Naive thymus-derived CD4-positive, alpha-beta T cell (primary cell): ENCODE measurements at regions not wholly inside any gene's neighbourhood (a gene's known extent, or its start where the extent isn't known, plus 50 kb on each side); places are given as distances from the start of the nearest gene placed in this dataset.

Experiments used
- ATAC-seq: fragments of 150-1000 bp; cut with Tn5 transposase; 2 replicates; pipeline ENCODE4 v1.10.0; 2021; ENCODE audit warnings: mild to moderate bottlenecking, moderate library complexity
- CTCF ChIA-PET: fragments of 350-600 bp; sonication (Branson Sonifier 250); formaldehyde crosslinking; loops from one replicate; lab custom pipeline; 2021; ENCODE audit warnings: antibody characterized with exemption; lab: Charles Lee
- POLR2A ChIA-PET: fragments of 350-600 bp; sonication (Branson Sonifier 250); formaldehyde crosslinking; loops from one replicate; lab custom pipeline; 2021; ENCODE audit warnings: antibody characterized with exemption, inconsistent platforms; lab: Charles Lee
- DNase-seq, 9 donors: peaks; one replicate each; pipeline versions ENCODE4 v3.0.0 to v3.0.0-alpha.2; 2020 to 2022; ENCODE audit warnings: mixed read lengths in 1 of 9
- H3K27ac ChIP-seq: one replicate; pipeline ENCODE4 v1.7.0; 2013; ENCODE audit warnings: mild to moderate bottlenecking, low read depth, low read length, moderate library complexity
- H3K27me3 ChIP-seq, 2 donors: one replicate each; pipeline ENCODE4 v1.7.0; 2013; ENCODE audit warnings: low read length in 2 of 2, mild to moderate bottlenecking in 2 of 2, moderate library complexity in 2 of 2; ENCODE audit not compliant: control insufficient read depth in 2 of 2, insufficient read depth in 2 of 2
- H3K36me3 ChIP-seq, 3 experiments: 1 replicate in 2 of 3; 2 replicates in 1 of 3; pipeline ENCODE4 v1.7.0; 2013; ENCODE audit warnings: low read length in 3 of 3, mild to moderate bottlenecking in 3 of 3, moderate library complexity in 1 of 3; ENCODE audit not compliant: insufficient read depth in 3 of 3, control insufficient read depth in 2 of 3
- H3K4me1 ChIP-seq, 2 donors: one replicate each; pipeline ENCODE4 v1.7.0; 2013; ENCODE audit warnings: low read length in 2 of 2, mild to moderate bottlenecking in 2 of 2, moderate library complexity in 1 of 2; ENCODE audit not compliant: control insufficient read depth in 2 of 2, insufficient read depth in 2 of 2
- H3K4me3 ChIP-seq: 2 replicates; pipeline ENCODE4 v1.7.0; 2013; ENCODE audit warnings: mild to moderate bottlenecking, low read length
- H3K9me3 ChIP-seq, 3 experiments: 1 replicate in 2 of 3; 2 replicates in 1 of 3; pipeline ENCODE4 v1.7.0; 2013; ENCODE audit warnings: low read length in 3 of 3; ENCODE audit not compliant: control insufficient read depth in 2 of 3
- H3K27ac Mint-ChIP-seq, 9 donors: one replicate each; pipeline ENCODE4 v1.8.0; 2020 to 2022; ENCODE audit warnings: mixed read lengths in 9 of 9, mild to moderate bottlenecking in 8 of 9, moderate library complexity in 5 of 9, inconsistent platforms in 2 of 9
- H3K27me3 Mint-ChIP-seq, 5 donors: one replicate each; pipeline ENCODE4 v1.8.0; 2021 to 2022; ENCODE audit warnings: mixed read lengths in 5 of 5, mild to moderate bottlenecking in 1 of 5
- H3K36me3 Mint-ChIP-seq, 5 donors: one replicate each; pipeline ENCODE4 v1.8.0; 2020 to 2022; ENCODE audit warnings: mixed read lengths in 5 of 5, mild to moderate bottlenecking in 3 of 5, inconsistent platforms in 1 of 5
- H3K4me1 Mint-ChIP-seq, 7 donors: one replicate each; pipeline ENCODE4 v1.8.0; 2020 to 2022; ENCODE audit warnings: mixed read lengths in 7 of 7, mild to moderate bottlenecking in 3 of 7, inconsistent platforms in 1 of 7
- H3K4me3 Mint-ChIP-seq, 10 donors: one replicate each; pipeline ENCODE4 v1.8.0; 2020 to 2022; ENCODE audit warnings: mild to moderate bottlenecking in 10 of 10, mixed read lengths in 10 of 10, moderate library complexity in 6 of 10, inconsistent platforms in 2 of 10
- H3K9me3 Mint-ChIP-seq, 11 donors: one replicate each; pipeline ENCODE4 v1.8.0; 2020 to 2022; ENCODE audit warnings: mixed read lengths in 11 of 11, mild to moderate bottlenecking in 4 of 11, inconsistent platforms in 1 of 11, moderate library complexity in 1 of 11
- intact Hi-C, 2 donors: fragments of 100-400 bp; cut with micrococcal nuclease; formaldehyde crosslinking; loops; one replicate each; pipeline ENCODE4 v1.15.1; 2023

DNA sequence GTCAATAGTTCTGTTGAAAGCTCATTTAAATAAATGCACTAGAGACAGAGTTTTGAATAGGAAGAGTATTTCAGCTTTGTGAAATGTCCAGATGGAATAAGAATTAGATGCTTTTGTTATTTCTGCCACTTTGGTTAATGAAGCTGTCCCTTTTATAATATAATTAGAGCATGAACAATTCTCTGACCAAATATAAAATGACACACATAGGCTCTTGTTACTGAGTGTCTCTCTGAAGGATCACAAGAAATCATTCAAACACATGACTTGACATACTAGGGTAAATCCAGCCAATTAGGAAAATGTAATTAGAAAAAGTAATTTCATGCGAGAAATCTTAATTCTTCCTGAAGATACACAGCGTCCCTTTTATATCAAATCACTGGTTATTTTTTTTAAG is 68.4 kb upstream of the DDIT4L start:
- no peaks in the 10 kb centered on the region for H3K36me3 Mint-ChIP-seq
- POLR2A ChIA-PET: no interaction called here
- intact Hi-C loops: no loop called here

DNA sequence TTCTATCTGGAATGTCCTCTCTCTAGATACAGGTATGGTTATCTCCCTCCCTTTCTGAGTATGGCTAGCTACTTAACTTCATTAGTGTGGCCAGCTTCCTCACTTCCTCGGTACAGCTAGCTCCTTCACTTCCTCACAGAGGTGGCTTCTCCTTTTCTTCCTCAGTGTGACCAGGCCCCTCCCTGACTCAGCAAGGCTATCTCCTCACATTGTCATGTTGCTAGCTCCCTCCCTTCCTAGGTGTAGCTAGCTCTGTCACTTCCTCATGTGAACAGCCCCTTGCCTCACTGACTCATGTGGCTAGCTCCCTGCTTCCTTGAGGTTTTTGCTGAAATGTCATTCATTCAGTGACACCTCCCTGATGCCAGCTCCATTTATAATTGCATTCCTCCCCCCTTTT is 67.3 kb upstream of the DDIT4L start:
- DNase-seq: no peak

More for the DNA sequence above, 68.4 kb upstream of the DDIT4L start:
- Histone ChIP-seq H3K27ac (no peak overlapping the region), H3K4me3 (no peak overlapping the region), H3K9me3 (no peaks in the 10 kb centered on the region), H3K4me1 (no peaks in the 10 kb centered on the region), H3K27me3 (peaks cover 0 to 3% of the 10 kb centered on the region in 2 donors), H3K36me3 (no peaks in the 10 kb centered on the region)
- Mint-ChIP-seq H3K27ac (no peak overlapping the region), H3K4me3 (no peak overlapping the region), H3K9me3 (peaks cover 0 to 14% (median 2%) of the 10 kb centered on the region in 11 donors), H3K27me3 (peaks cover 0 to 20% (median 12%) of the 10 kb centered on the region in 5 donors), H3K4me1 (peaks cover 0 to 2% (median 0%) of the 10 kb centered on the region in 7 donors)
- DNase-seq (no peak), ATAC-seq (no peak)
- CTCF ChIA-PET: no interaction called here

DNA sequence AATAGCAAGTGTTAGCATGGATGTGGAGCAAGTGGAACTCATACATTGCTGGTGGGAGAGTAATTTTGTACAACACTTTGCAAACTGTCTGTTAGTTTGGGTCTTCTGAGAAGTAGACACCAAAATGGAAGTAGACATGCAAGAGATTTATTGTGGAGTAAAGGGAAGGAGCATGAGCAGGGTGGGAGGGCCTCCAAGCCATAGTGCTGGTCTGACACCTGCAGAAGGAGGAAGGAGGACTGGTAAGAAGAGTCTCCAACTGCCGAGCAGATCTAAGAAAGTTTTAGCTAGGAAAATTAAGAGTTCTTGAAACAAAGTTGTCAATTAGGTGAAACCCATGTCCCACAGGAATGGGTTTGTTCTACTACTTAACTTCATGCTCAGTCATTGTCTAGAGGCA is 64.0 kb upstream of the DDIT4L start:
- H3K27ac ChIP-seq: no peak overlapping the region
- H3K27me3 ChIP-seq: peaks cover 0 to 3% of the 10 kb centered on the region in 2 donors
- intact Hi-C loops: no loop called here
- H3K27ac Mint-ChIP-seq: no peak overlapping the region
- H3K4me1 Mint-ChIP-seq: peaks cover 0 to 2% (median 0%) of the 10 kb centered on the region in 7 donors
- H3K36me3 Mint-ChIP-seq: no peaks in the 10 kb centered on the region
- H3K4me3 ChIP-seq: no peak overlapping the region
- H3K4me1 ChIP-seq: no peaks in the 10 kb centered on the region
- H3K4me3 Mint-ChIP-seq: no peak overlapping the region
- H3K9me3 ChIP-seq: no peaks in the 10 kb centered on the region
- ChIA-PET CTCF (no interaction called here), POLR2A (no interaction called here)
- ATAC-seq: no peak
- peaks cover 2 to 18% (median 11%) of the 10 kb centered on the region in 5 donors for H3K27me3 Mint-ChIP-seq
- DNase-seq: no peak
- H3K36me3 ChIP-seq: no peaks in the 10 kb centered on the region
- H3K9me3 Mint-ChIP-seq: peaks cover 0 to 5% (median 0%) of the 10 kb centered on the region in 11 donors

More for the DNA sequence above, 67.3 kb upstream of the DDIT4L start:
- peaks cover 0 to 20% (median 13%) of the 10 kb centered on the region in 5 donors for H3K27me3 Mint-ChIP-seq
- Histone ChIP-seq H3K27me3 (peaks cover 0 to 3% of the 10 kb centered on the region in 2 donors), H3K9me3 (no peaks in the 10 kb centered on the region), H3K4me1 (no peaks in the 10 kb centered on the region), H3K4me3 (no peak overlapping the region), H3K27ac (no peak overlapping the region), H3K36me3 (no peaks in the 10 kb centered on the region)
- peaks cover 0 to 10% (median 0%) of the 10 kb centered on the region in 11 donors for H3K9me3 Mint-ChIP-seq
- no peaks in the 10 kb centered on the region for H3K36me3 Mint-ChIP-seq
- H3K4me3 Mint-ChIP-seq: no peak overlapping the region
- CTCF ChIA-PET: no interaction called here
- intact Hi-C loops: no loop called here
- H3K27ac Mint-ChIP-seq: no peak overlapping the region
- peak; percentile 41 for ATAC-seq
- POLR2A ChIA-PET: no interaction called here
- peaks cover 0 to 2% (median 0%) of the 10 kb centered on the region in 7 donors for H3K4me1 Mint-ChIP-seq

DNA sequence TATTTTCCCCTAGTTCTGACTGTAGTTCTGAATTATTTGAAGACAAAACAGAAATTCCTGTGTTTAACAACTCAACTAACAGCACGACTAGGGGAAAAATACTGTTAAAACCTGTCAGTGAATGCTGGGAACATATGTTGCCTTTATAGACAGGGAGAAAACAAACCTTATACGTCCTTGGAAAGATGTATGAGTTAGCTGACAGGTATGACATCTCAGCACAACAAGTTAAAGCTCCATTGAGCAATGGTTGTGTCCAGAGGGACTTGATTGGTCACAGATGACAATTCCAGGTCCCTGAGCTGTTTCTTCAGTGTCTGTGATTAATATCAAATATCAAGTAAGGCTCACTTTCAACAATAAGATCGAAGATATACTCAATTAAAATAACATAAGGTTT is 58.2 kb upstream of the DDIT4L start:
- Mint-ChIP-seq H3K9me3 (peaks cover 0 to 3% (median 0%) of the 10 kb centered on the region in 11 donors), H3K27ac (no peak overlapping the region), H3K27me3 (peaks cover 0 to 16% (median 4%) of the 10 kb centered on the region in 5 donors), H3K4me3 (no peak overlapping the region), H3K4me1 (peaks cover 0 to 2% (median 0%) of the 10 kb centered on the region in 7 donors), H3K36me3 (no peaks in the 10 kb centered on the region)
- intact Hi-C loops: no loop called here
- no peaks in the 10 kb centered on the region for H3K27me3 ChIP-seq
- ATAC-seq: no peak
- POLR2A ChIA-PET: no interaction called here
- no peak overlapping the region for H3K27ac ChIP-seq
- H3K4me3 ChIP-seq: no peak overlapping the region
- no peaks in the 10 kb centered on the region for H3K4me1 ChIP-seq
- no peaks in the 10 kb centered on the region for H3K36me3 ChIP-seq
- DNase-seq: no peak
- CTCF ChIA-PET: no interaction called here
- no peaks in the 10 kb centered on the region for H3K9me3 ChIP-seq

DNA sequence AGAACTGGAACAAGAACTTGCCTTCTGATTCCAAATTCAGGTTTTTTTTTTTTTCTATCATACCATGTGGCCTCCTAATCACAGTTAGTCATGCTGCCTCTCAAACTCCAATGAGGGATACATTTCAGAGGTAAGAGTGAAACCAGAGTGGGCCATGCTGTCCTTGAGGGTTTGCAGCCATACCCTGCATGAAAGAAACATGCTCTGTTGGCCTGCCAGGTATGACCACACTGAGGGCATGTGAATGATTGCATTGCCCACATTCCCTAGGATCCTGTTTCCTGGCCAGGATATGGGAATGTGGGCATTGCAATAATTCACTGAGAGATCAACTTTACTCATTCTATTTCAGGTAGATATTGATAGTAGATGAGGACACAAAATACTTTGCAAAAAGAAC is 56.4 kb upstream of the DDIT4L start:
- ChIA-PET CTCF (no interaction called here), POLR2A (no interaction called here)
- H3K36me3 Mint-ChIP-seq: no peaks in the 10 kb centered on the region

DNA sequence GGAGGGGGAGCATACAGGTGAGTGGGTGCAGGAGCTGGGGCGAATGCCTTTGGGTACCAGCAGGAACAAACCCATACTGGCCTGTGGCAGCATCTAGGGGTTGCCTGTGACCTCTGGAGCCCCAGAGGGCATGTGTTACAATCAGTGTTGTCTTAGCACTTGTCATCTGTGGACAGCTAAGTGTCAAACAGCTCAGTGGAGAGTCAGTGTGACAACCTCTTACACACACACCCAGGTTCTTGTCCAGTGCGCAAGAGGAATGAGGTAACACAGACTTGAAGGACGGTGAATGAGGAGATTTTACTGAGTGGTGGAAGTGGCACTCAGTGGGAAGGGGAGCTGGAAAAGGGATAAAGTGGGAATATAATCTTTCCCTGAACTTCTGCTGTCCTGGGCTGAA is 54.1 kb upstream of the DDIT4L start:
- H3K4me1 Mint-ChIP-seq: peaks cover 0 to 6% (median 0%) of the 10 kb centered on the region in 7 donors
- ATAC-seq: no peak

More for the DNA sequence above, 56.4 kb upstream of the DDIT4L start:
- H3K4me1 ChIP-seq: no peaks in the 10 kb centered on the region
- peaks cover 0 to 16% (median 8%) of the 10 kb centered on the region in 5 donors for H3K27me3 Mint-ChIP-seq
- H3K4me3 Mint-ChIP-seq: no peak overlapping the region
- no peaks in the 10 kb centered on the region for H3K4me1 Mint-ChIP-seq
- no peak overlapping the region for H3K27ac Mint-ChIP-seq
- H3K4me3 ChIP-seq: no peak overlapping the region
- no peaks in the 10 kb centered on the region for H3K27me3 ChIP-seq
- no peaks in the 10 kb centered on the region for H3K9me3 ChIP-seq
- intact Hi-C loops: no loop called here
- no peak for DNase-seq
- no peak overlapping the region for H3K27ac ChIP-seq
- H3K9me3 Mint-ChIP-seq: peaks cover 0 to 4% (median 0%) of the 10 kb centered on the region in 11 donors
- H3K36me3 ChIP-seq: no peaks in the 10 kb centered on the region
- no peak for ATAC-seq

More for the DNA sequence above, 54.1 kb upstream of the DDIT4L start:
- intact Hi-C loops: no loop called here
- no peak for DNase-seq
- ChIA-PET POLR2A (no interaction called here), CTCF (no interaction called here)
- Histone ChIP-seq H3K27me3 (no peaks in the 10 kb centered on the region), H3K36me3 (no peaks in the 10 kb centered on the region), H3K27ac (no peak overlapping the region), H3K4me1 (no peaks in the 10 kb centered on the region), H3K9me3 (no peaks in the 10 kb centered on the region), H3K4me3 (no peak overlapping the region)
- H3K9me3 Mint-ChIP-seq: peaks cover 0 to 8% (median 0%) of the 10 kb centered on the region in 11 donors
- H3K27ac Mint-ChIP-seq: peak overlapping the region in 1 of 9 donors; percentile 26
- no peaks in the 10 kb centered on the region for H3K36me3 Mint-ChIP-seq
- H3K4me3 Mint-ChIP-seq: no peak overlapping the region
- peaks cover 0 to 28% (median 12%) of the 10 kb centered on the region in 5 donors for H3K27me3 Mint-ChIP-seq
